K562 (cell line): ENCODE measurements at regions not wholly inside any gene's neighbourhood (a gene's known extent, or its start where the extent isn't known, plus 50 kb on each side); places are given as distances from the start of the nearest gene placed in this dataset.
A peak's percentile ranks its signal among the peaks of the same experiment; 100 is the strongest.

Experiments used
- ELK1 ChIP-seq: sonication (generic); formaldehyde crosslinking; IDR thresholded peaks from 2 replicates; pipeline ENCODE4 v1.8.1; 2022; ENCODE audit warnings: missing genetic modification reagents
- EP400 ChIP-seq: fragments of 450-650 bp; IDR thresholded peaks from 2 replicates; pipeline ENCODE4 v1.6.1; 2017; ENCODE audit warnings: antibody characterized with exemption, mild to moderate bottlenecking, moderate library complexity
- IRF9 ChIP-seq: fragments of 450-650 bp; IDR thresholded peaks from 2 replicates; pipeline ENCODE4 v1.6.1; 2016; ENCODE audit warnings: missing biosample characterization, missing genetic modification characterization
- POLR2G ChIP-seq: fragments of 200-400 bp; formaldehyde crosslinking; IDR thresholded peaks from 2 replicates; pipeline ENCODE4 v1.6.1; 2017; ENCODE audit warnings: low read depth, mild to moderate bottlenecking, antibody characterized with exemption, low read length, moderate library complexity
- PURB ChIP-seq: sonication (generic); formaldehyde crosslinking; IDR thresholded peaks from 2 replicates; pipeline ENCODE4 v1.9.0; 2021; ENCODE audit warnings: low read depth, mild to moderate bottlenecking, missing genetic modification reagents
- SLC30A9 ChIP-seq: fragments of 250-450 bp; sonication (Bioruptor Pico); IDR thresholded peaks from 2 replicates; pipeline ENCODE4 v1.8.0; 2022; ENCODE audit warnings: mild to moderate bottlenecking, moderate library complexity
- SMARCA5 ChIP-seq: fragments of 450-650 bp; IDR thresholded peaks from 2 replicates; pipeline ENCODE4 v1.6.1; 2016
- TEAD4 ChIP-seq, 2 experiments: sonication (generic) in 1 of 2; formaldehyde crosslinking in 1 of 2; IDR thresholded peaks; 2 replicates each; pipeline versions ENCODE4 v1.6.1 to v1.8.0; 2012 to 2022; ENCODE audit warnings: borderline replicate concordance in 1 of 2, inconsistent platforms in 1 of 2, low read length in 1 of 2, mild to moderate bottlenecking in 1 of 2, missing genetic modification reagents in 1 of 2
- ZNF23 ChIP-seq: fragments of 250-450 bp; sonication (Bioruptor Pico); IDR thresholded peaks from 2 replicates; pipeline ENCODE4 v1.4.0; 2020; ENCODE audit warnings: mild to moderate bottlenecking
- ZNF76 ChIP-seq: fragments of 250-450 bp; sonication (Bioruptor Pico); IDR thresholded peaks from 2 replicates; pipeline ENCODE4 v1.4.0; 2020; ENCODE audit warnings: mild to moderate bottlenecking, moderate library complexity, borderline replicate concordance

- TF ChIP-seq TEAD4 (IDR thresholded peaks at IDR 0.05; ENCODE audit: low read length) (no peak), TEAD4 (CRISPR knock-in tag; IDR thresholded peaks at IDR 0.05; ENCODE audit: borderline replicate concordance) (no peak), ZNF76 (no peak), ELK1 (no peak), SMARCA5 (no peak), SLC30A9 (CRISPR knock-in tag) (no peak), PURB (CRISPR knock-in tag) (no peak), EP400 (no peak), ZNF23 (CRISPR knock-in tag) (no peak), POLR2G (peak; percentile 75), IRF9 (tag) (no peak)
Observed at GRCh38 chr13:19117913-19118739, 63.5 kb downstream of the TUBA3C start (continued).
